H1 (cell line): ENCODE measurements at regions not wholly inside any gene's neighbourhood (a gene's known extent, or its start where the extent isn't known, plus 50 kb on each side); places are given as distances from the start of the nearest gene placed in this dataset.

Experiments
- E2F6 ChIP-seq: IDR thresholded peaks from 2 replicates; pipeline ENCODE4 v1.6.1; 2012; ENCODE audit warnings: inconsistent platforms
- EP300 ChIP-seq, 2 experiments: IDR thresholded peaks; 1 replicate in 1 of 2; 2 replicates in 1 of 2; pipeline ENCODE4 v1.6.1; 2011 to 2012; ENCODE audit warnings: low read depth in 2 of 2, low read length in 2 of 2, mild to moderate bottlenecking in 2 of 2, borderline replicate concordance in 1 of 2, inconsistent platforms in 1 of 2, moderate library complexity in 1 of 2
- RAD21 ChIP-seq, 2 experiments: IDR thresholded peaks in 1 of 2; conservative IDR thresholded peaks in 1 of 2; 2 replicates each; pipeline ENCODE4 v1.6.1; 2011; ENCODE audit warnings: low read depth in 2 of 2, low read length in 2 of 2, improper control_type of control experiment in 1 of 2, inconsistent platforms in 1 of 2, mild to moderate bottlenecking in 1 of 2, moderate library complexity in 1 of 2

GRCh38 chr2:226607379-226607778, 192.2 kb downstream of the IRS1 start (continued):
- TF ChIP-seq RAD21 (IDR thresholded peaks at IDR 0.05 in 1 of 2, conservative IDR thresholded peaks at IDR 0.05 in 1 of 2; ENCODE audit: low read depth in 2 of 2, low read length in 2 of 2) (no peak), EP300 (IDR thresholded peaks at IDR 0.05; ENCODE audit: borderline replicate concordance in 1 of 2, low read depth in 2 of 2, low read length in 2 of 2) (no peak), E2F6 (no peak)
